ENCODE measurements at regions not wholly inside any gene's neighbourhood (a gene's known extent, or its start where the extent isn't known, plus 50 kb on each side); places are given as distances from the start of the nearest gene placed in this dataset.

GRCh38 chr7:69277366-69277765 is 320.9 kb upstream of the AUTS2 start:
- TF ChIP-seq ATF3 (IDR thresholded peaks at IDR 0.05), result no peak
- no peak for TF ChIP-seq JUND (IDR thresholded peaks at IDR 0.05)
- TF ChIP-seq SP1 (IDR thresholded peaks at IDR 0.05), result no peak
- no peak for TF ChIP-seq HNF4G (IDR thresholded peaks at IDR 0.05)
- TF ChIP-seq EGR1 (IDR thresholded peaks at IDR 0.05; ENCODE audit: low read depth in 2 of 2), result no peak
- no peak for TF ChIP-seq GABPA (IDR thresholded peaks at IDR 0.05 in 1 of 2, conservative IDR thresholded peaks at IDR 0.05 in 1 of 2)
- DNase-seq (ENCODE audit: low spot score), result no peak
- WGBS, result 76% methylated on average over 5 of the region's 5 CpGs
- H3K9ac ChIP-seq (ENCODE audit: low read depth in 1 of 2, low read length in 2 of 2), result no peak overlapping the region
- no peaks in the 10 kb centered on the region for H3K36me3 ChIP-seq (ENCODE audit: control insufficient read depth in 4 of 4, insufficient read depth in 3 of 4, low read depth in 1 of 4, low read length in 3 of 4)
- H3K4me3 ChIP-seq (ENCODE audit: low read depth in 1 of 3, low read length in 3 of 3), result no peak overlapping the region
- H3K27me3 ChIP-seq (ENCODE audit: control insufficient read depth in 4 of 4, insufficient read depth in 4 of 4, low read length in 3 of 4), result no peaks in the 10 kb centered on the region
- peaks cover 0 to 5% (median 3%) of the 10 kb centered on the region in 4 donors for H3K9me3 ChIP-seq (ENCODE audit: control insufficient read depth in 4 of 4, low read length in 3 of 4)
- no peak overlapping the region for H3K27ac ChIP-seq (ENCODE audit: low read depth in 1 of 2, low read length in 2 of 2)
- no peaks in the 10 kb centered on the region for H3K4me1 ChIP-seq (ENCODE audit: control insufficient read depth in 4 of 4, insufficient read depth in 4 of 4, low read length in 3 of 4)

- Histone ChIP-seq H3K4me1 (ENCODE audit: control insufficient read depth in 4 of 4, insufficient read depth in 4 of 4, low read length in 3 of 4) (no peaks in the 10 kb centered on the region), H3K9me3 (ENCODE audit: control insufficient read depth in 4 of 4, low read length in 3 of 4) (no peaks in the 10 kb centered on the region), H3K9ac (ENCODE audit: low read depth in 1 of 2, low read length in 2 of 2) (no peak overlapping the region), H3K27me3 (ENCODE audit: control insufficient read depth in 4 of 4, insufficient read depth in 4 of 4, low read length in 3 of 4) (no peaks in the 10 kb centered on the region), H3K27ac (ENCODE audit: low read depth in 1 of 2, low read length in 2 of 2) (no peak overlapping the region), H3K4me3 (ENCODE audit: low read depth in 1 of 3, low read length in 3 of 3) (no peak overlapping the region), H3K36me3 (ENCODE audit: control insufficient read depth in 4 of 4, insufficient read depth in 3 of 4, low read depth in 1 of 4, low read length in 3 of 4) (no peaks in the 10 kb centered on the region)
- 46% methylated on average over 3 of the region's 3 CpGs for WGBS
- no peak for DNase-seq (ENCODE audit: low spot score)
- TF ChIP-seq ATF3 (IDR thresholded peaks at IDR 0.05) (no peak), MAX (IDR thresholded peaks at IDR 0.05) (no peak), TAF1 (conservative IDR thresholded peaks at IDR 0.05) (no peak), SP1 (IDR thresholded peaks at IDR 0.05) (no peak)
Observed at GRCh38 chr7:69282946-69283345, 315.3 kb upstream of the AUTS2 start.

GRCh38 chr7:69283421-69283820 is 314.9 kb upstream of the AUTS2 start:
- Histone ChIP-seq H3K9me3 (ENCODE audit: control insufficient read depth in 4 of 4, low read length in 3 of 4) (no peaks in the 10 kb centered on the region), H3K9ac (ENCODE audit: low read depth in 1 of 2, low read length in 2 of 2) (no peak overlapping the region), H3K27me3 (ENCODE audit: control insufficient read depth in 4 of 4, insufficient read depth in 4 of 4, low read length in 3 of 4) (no peaks in the 10 kb centered on the region), H3K27ac (ENCODE audit: low read depth in 1 of 2, low read length in 2 of 2) (no peak overlapping the region), H3K4me3 (ENCODE audit: low read depth in 1 of 3, low read length in 3 of 3) (no peak overlapping the region), H3K4me1 (ENCODE audit: control insufficient read depth in 4 of 4, insufficient read depth in 4 of 4, low read length in 3 of 4) (no peaks in the 10 kb centered on the region), H3K36me3 (ENCODE audit: control insufficient read depth in 4 of 4, insufficient read depth in 3 of 4, low read depth in 1 of 4, low read length in 3 of 4) (no peaks in the 10 kb centered on the region)
- no peak for DNase-seq (ENCODE audit: low spot score)
- 88% methylated on average over 8 of the region's 8 CpGs for WGBS
- TF ChIP-seq SP1 (IDR thresholded peaks at IDR 0.05), result no peak
- TF ChIP-seq ZBTB33 (IDR thresholded peaks at IDR 0.05), result no peak
- no peak for TF ChIP-seq FOXA1 (IDR thresholded peaks at IDR 0.05)
- TF ChIP-seq HNF4G (IDR thresholded peaks at IDR 0.05), result no peak
- no peak for TF ChIP-seq RXRA (IDR thresholded peaks at IDR 0.05)
- TF ChIP-seq EGR1 (IDR thresholded peaks at IDR 0.05; ENCODE audit: low read depth in 2 of 2), result no peak
- TF ChIP-seq CTCF (IDR thresholded peaks at IDR 0.05; ENCODE audit: low read depth, low read length, missing input control), result no peak
- TF ChIP-seq MAX (IDR thresholded peaks at IDR 0.05), result no peak
- TF ChIP-seq ATF3 (IDR thresholded peaks at IDR 0.05), result no peak
- TF ChIP-seq NR2F2 (IDR thresholded peaks at IDR 0.05), result no peak
- TF ChIP-seq TAF1 (conservative IDR thresholded peaks at IDR 0.05), result no peak
- no peak for TF ChIP-seq REST (IDR thresholded peaks at IDR 0.05)
- TF ChIP-seq JUND (IDR thresholded peaks at IDR 0.05), result no peak
- TF ChIP-seq RAD21 (IDR thresholded peaks at IDR 0.05), result no peak
- no peak for TF ChIP-seq YY1 (IDR thresholded peaks at IDR 0.05)
- no peak for TF ChIP-seq FOXA2 (IDR thresholded peaks at IDR 0.05)
- TF ChIP-seq HNF4A (conservative IDR thresholded peaks at IDR 0.05), result no peak
- no peak for TF ChIP-seq GABPA (IDR thresholded peaks at IDR 0.05 in 1 of 2, conservative IDR thresholded peaks at IDR 0.05 in 1 of 2)
